ENCODE measurements at regions not wholly inside any gene's neighbourhood (a gene's known extent, or its start where the extent isn't known, plus 50 kb on each side); places are given as distances from the start of the nearest gene placed in this dataset.
"Not testable (repeated sequence)": the region's sequence is repeated elsewhere in the genome, so short reads cannot be mapped to it uniquely, and the experiment has no call there.

DNA sequence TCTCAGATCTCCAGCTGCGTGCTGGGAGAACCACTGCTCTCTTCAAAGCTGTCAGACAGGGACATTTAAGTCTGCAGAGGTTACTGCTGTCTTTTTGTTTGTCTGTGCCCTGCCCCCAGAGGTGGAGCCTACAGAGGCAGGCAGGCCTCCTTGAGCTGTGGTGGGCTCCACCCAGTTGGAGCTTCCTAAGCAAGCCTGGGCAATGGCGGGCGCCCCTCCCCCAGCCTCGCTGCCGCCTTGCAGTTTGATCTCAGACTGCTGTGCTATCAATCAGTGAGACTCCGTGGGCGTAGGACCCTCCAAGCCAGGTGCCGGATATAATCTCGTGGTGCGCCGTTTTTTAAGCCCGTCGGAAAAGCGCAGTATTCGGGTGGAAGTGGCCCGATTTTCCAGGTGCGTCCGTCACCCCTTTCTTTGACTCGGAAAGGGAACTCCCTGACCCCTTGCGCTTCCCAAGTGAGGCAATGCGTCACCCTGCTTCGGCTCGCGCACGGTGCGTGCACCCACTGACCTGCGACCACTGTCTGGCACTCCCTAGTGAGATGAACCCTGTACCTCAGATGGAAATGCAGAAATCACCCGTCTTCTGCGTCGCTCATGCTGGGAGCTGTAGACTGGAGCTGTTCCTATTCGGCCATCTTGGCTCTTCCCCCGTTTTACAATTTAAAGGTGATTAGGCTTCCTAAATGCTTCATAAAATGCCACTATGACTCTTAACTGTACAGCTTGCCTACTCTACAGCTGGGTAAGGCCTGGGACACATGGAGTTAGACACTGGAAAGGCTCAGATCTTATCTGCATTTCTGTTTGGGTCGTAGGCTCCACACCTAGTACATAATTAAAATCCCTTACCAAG lies 115.7 kb upstream of the PMCH start:
- not testable (repeated sequence) for H3K4me3 Mint-ChIP-seq; H3K9me3 Mint-ChIP-seq; H3K27ac Mint-ChIP-seq; DNase-seq; H3K4me1 Mint-ChIP-seq; H3K36me3 Mint-ChIP-seq; ATAC-seq (replicated peaks)
- H3K27me3 Mint-ChIP-seq = peaks cover 12 to 15% of the 10 kb centered on the region in 2 donors

- H3K27ac Mint-ChIP-seq = no peak overlapping the region
- peaks cover 5 to 7% of the 10 kb centered on the region in 2 donors for H3K27me3 Mint-ChIP-seq
- DNase-seq (no peak), ATAC-seq (replicated peaks) (no peak)
- H3K4me1 Mint-ChIP-seq = peaks cover 0 to 2% of the 10 kb centered on the region in 2 donors
- peaks cover 0 to 5% of the 10 kb centered on the region in 2 donors for H3K36me3 Mint-ChIP-seq
- no peak overlapping the region for H3K4me3 Mint-ChIP-seq
- peaks cover 10 to 11% of the 10 kb centered on the region in 2 donors for H3K9me3 Mint-ChIP-seq
These were observed 107.9 kb upstream of the PMCH start for GRCh38 chr12:102305486-102305885.

DNA sequence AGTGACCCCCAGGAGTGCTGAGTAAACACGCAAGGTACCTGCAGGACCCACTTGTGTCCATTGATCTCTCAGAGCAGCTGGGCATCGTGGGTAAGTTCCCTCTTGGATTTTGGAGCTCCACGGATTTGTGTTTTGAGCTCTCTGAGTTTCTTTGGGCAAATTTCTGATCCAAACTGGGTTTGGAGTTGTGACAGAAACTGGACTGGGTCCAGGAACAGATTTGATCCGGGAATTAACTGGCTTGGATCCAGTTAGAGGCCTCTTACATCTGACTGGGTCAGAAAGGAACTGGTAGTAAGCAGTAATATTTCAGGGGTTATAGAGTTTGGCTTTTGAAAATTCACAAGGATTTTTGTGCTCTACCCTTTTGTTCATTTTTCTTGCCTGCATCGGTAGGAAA lies 107.0 kb upstream of the PMCH start:
- ATAC-seq (replicated peaks); H3K4me1 Mint-ChIP-seq; H3K4me3 Mint-ChIP-seq; DNase-seq; H3K36me3 Mint-ChIP-seq; H3K27ac Mint-ChIP-seq: not testable (repeated sequence)
- Mint-ChIP-seq H3K9me3 (peaks cover 11 to 12% of the 10 kb centered on the region in 2 donors), H3K27me3 (peaks cover 6 to 11% of the 10 kb centered on the region in 2 donors)

- no peak overlapping the region for H3K4me3 Mint-ChIP-seq
- ATAC-seq (replicated peaks) (no peak), DNase-seq (no peak)
- H3K9me3 Mint-ChIP-seq = peaks cover 11 to 12% of the 10 kb centered on the region in 2 donors
- H3K36me3 Mint-ChIP-seq = peaks cover 0 to 5% of the 10 kb centered on the region in 2 donors
- peaks cover 0 to 2% of the 10 kb centered on the region in 2 donors for H3K4me1 Mint-ChIP-seq
- no peak overlapping the region for H3K27ac Mint-ChIP-seq
- peaks cover 12 to 22% of the 10 kb centered on the region in 2 donors for H3K27me3 Mint-ChIP-seq
These were observed 104.9 kb upstream of the PMCH start for GRCh38 chr12:102302553-102302952.

GRCh38 chr12:102301547-102301946 lies 103.9 kb upstream of the PMCH start:
- H3K36me3 Mint-ChIP-seq = peaks cover 0 to 5% of the 10 kb centered on the region in 2 donors
- no peak overlapping the region for H3K4me3 Mint-ChIP-seq
- no peak overlapping the region for H3K27ac Mint-ChIP-seq
- H3K4me1 Mint-ChIP-seq = peaks cover 0 to 2% of the 10 kb centered on the region in 2 donors
- H3K27me3 Mint-ChIP-seq = peaks cover 12 to 22% of the 10 kb centered on the region in 2 donors
- ATAC-seq (replicated peaks) (no peak), DNase-seq (no peak)
- H3K9me3 Mint-ChIP-seq = peaks cover 11 to 12% of the 10 kb centered on the region in 2 donors

DNA sequence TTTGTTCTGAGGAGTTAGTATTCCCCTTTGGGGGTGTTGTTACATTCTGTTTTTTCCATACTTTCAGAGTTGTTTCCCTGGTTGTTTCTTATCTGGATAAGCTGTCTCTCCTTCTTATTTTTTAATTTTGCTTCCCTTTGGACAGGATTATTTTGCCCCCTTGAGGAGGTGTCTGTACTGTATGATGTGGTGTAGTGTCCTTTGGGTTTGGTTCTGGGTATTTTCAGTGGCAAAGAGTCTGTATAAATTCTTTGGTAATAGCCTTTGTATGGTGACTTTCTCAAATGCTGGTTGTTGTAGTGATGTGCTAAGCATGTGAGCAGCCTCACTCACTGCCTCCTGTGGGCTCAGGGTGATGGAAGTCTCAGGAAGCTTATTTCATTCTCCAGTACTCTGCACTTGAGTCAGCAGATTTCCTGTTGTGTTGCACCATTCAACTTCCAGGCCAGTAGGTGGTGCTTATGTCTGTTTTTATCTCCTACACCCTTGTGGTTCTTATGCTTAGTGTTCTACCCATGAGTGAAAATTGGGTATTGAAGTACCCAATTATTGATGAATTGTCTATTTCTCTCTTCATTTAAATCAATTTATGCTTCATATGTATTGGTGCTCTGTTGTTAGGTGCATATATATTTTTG lies 103.3 kb upstream of the PMCH start:
- Mint-ChIP-seq H3K27ac (peak overlapping the region; percentile 26), H3K27me3 (peaks cover 12 to 22% of the 10 kb centered on the region in 2 donors), H3K9me3 (peaks cover 11 to 12% of the 10 kb centered on the region in 2 donors), H3K36me3 (peaks cover 0 to 5% of the 10 kb centered on the region in 2 donors), H3K4me3 (no peak overlapping the region), H3K4me1 (peaks cover 0 to 2% of the 10 kb centered on the region in 2 donors)
- DNase-seq (no peak), ATAC-seq (replicated peaks) (peak; percentile 76 to 81)

- H3K27me3 Mint-ChIP-seq = peaks cover 12 to 22% of the 10 kb centered on the region in 2 donors
- DNase-seq = no peak
- peaks cover 14 to 15% of the 10 kb centered on the region in 2 donors for H3K9me3 Mint-ChIP-seq
These were observed 102.1 kb upstream of the PMCH start for GRCh38 chr12:102299731-102300130.

GRCh38 chr12:102298022-102298421 lies 100.4 kb upstream of the PMCH start:
- no peak for DNase-seq
- H3K27ac Mint-ChIP-seq = no peak overlapping the region
- H3K4me3 Mint-ChIP-seq = no peak overlapping the region
- H3K9me3 Mint-ChIP-seq = peaks cover 12 to 14% of the 10 kb centered on the region in 2 donors
- ATAC-seq (replicated peaks) = no peak
- H3K27me3 Mint-ChIP-seq = peaks cover 7 to 22% of the 10 kb centered on the region in 2 donors
- H3K36me3 Mint-ChIP-seq = peaks cover 0 to 5% of the 10 kb centered on the region in 2 donors
- H3K4me1 Mint-ChIP-seq = peaks cover 0 to 2% of the 10 kb centered on the region in 2 donors

More at GRCh38 chr12:102299731-102300130, 102.1 kb upstream of the PMCH start:
- H3K4me1 Mint-ChIP-seq = peaks cover 0 to 2% of the 10 kb centered on the region in 2 donors
- no peak for ATAC-seq (replicated peaks)
- H3K4me3 Mint-ChIP-seq = no peak overlapping the region
- H3K27ac Mint-ChIP-seq = no peak overlapping the region
- peaks cover 0 to 5% of the 10 kb centered on the region in 2 donors for H3K36me3 Mint-ChIP-seq

- ATAC-seq (replicated peaks) = no peak
- no peak overlapping the region for H3K4me3 Mint-ChIP-seq
- DNase-seq = no peak
- no peak overlapping the region for H3K27ac Mint-ChIP-seq
- peaks cover 0 to 5% of the 10 kb centered on the region in 2 donors for H3K36me3 Mint-ChIP-seq
- H3K9me3 Mint-ChIP-seq = peaks cover 11 to 14% of the 10 kb centered on the region in 2 donors
- H3K27me3 Mint-ChIP-seq = peaks cover 7 to 22% of the 10 kb centered on the region in 2 donors
- H3K4me1 Mint-ChIP-seq = peaks cover 0 to 2% of the 10 kb centered on the region in 2 donors
These were observed 99.8 kb upstream of the PMCH start for GRCh38 chr12:102297412-102297811.

- H3K9me3 Mint-ChIP-seq = peaks cover 9 to 10% of the 10 kb centered on the region in 2 donors
- no peak overlapping the region for H3K4me3 Mint-ChIP-seq
- peaks cover 8 to 10% of the 10 kb centered on the region in 2 donors for H3K27me3 Mint-ChIP-seq
- ATAC-seq (replicated peaks) = no peak
- H3K27ac Mint-ChIP-seq = no peak overlapping the region
- no peak for DNase-seq
- H3K4me1 Mint-ChIP-seq = no peaks in the 10 kb centered on the region
- H3K36me3 Mint-ChIP-seq = no peaks in the 10 kb centered on the region
These were observed 96.9 kb upstream of the PMCH start for GRCh38 chr12:102294568-102294967.

DNA sequence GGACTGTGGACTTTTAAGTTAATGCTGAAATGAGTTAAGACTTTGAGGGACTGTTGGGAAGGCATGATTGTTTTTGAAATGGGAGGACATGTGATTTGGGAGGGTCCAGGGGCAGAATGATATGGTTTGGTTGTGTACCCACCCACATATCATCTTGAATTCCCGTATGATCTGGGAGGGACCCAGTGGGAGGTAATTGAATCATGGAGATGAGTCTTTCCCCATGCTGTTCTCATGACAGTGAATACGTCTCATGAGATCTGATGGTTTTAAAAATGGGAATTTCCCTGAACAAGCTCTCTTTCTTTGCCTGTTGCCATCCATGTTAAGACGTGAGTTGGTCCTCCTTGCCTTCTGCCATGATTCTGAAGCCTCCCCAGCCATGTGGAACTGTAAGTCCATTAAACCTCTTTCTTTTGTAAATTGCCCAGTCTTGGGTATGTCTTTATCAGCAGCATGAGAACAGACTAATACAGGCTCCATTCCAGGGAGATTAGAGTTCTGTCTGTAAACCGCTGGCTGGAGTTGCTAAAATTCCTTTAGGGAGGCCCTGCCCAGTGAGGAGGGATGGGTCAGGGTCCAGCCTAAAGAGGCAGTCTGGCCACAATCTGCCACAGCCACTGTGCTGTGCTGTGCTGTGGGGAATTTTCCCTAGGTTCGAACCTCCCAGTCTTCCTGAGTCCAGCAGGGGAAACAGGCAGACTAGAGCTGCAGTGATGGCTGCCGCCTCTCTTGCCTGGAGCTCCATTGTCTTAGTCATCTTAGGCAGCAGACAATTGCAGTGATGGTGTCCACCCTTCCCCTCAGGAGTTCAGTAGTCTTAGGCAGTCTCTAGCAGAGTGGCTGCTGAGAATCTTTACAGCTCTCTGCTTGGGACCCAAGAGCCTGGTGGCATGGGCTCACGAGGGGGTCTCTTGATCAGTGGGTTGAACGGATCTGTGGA lies 94.1 kb upstream of the PMCH start:
- not testable (repeated sequence) for H3K4me1 Mint-ChIP-seq; ATAC-seq (replicated peaks); H3K4me3 Mint-ChIP-seq; H3K27ac Mint-ChIP-seq; DNase-seq; H3K36me3 Mint-ChIP-seq; H3K27me3 Mint-ChIP-seq
- peaks cover 10 to 15% of the 10 kb centered on the region in 2 donors for H3K9me3 Mint-ChIP-seq

GRCh38 chr12:102289702-102290101 lies 92.1 kb upstream of the PMCH start:
- not testable (repeated sequence) for DNase-seq; H3K4me3 Mint-ChIP-seq; H3K36me3 Mint-ChIP-seq; H3K27ac Mint-ChIP-seq; H3K4me1 Mint-ChIP-seq; ATAC-seq (replicated peaks)
- peaks cover 9 to 12% of the 10 kb centered on the region in 2 donors for H3K27me3 Mint-ChIP-seq
- peaks cover 7 to 13% of the 10 kb centered on the region in 2 donors for H3K9me3 Mint-ChIP-seq

GRCh38 chr12:102281231-102281630 lies 83.6 kb upstream of the PMCH start:
- Mint-ChIP-seq H3K27ac (no peak overlapping the region), H3K4me3 (no peak overlapping the region), H3K36me3 (no peaks in the 10 kb centered on the region), H3K9me3 (peaks cover 3 to 6% of the 10 kb centered on the region in 2 donors), H3K27me3 (peaks cover 4 to 6% of the 10 kb centered on the region in 2 donors), H3K4me1 (no peaks in the 10 kb centered on the region)
- ATAC-seq (replicated peaks) = peak; percentile 36 to 61
- DNase-seq = no peak

DNA sequence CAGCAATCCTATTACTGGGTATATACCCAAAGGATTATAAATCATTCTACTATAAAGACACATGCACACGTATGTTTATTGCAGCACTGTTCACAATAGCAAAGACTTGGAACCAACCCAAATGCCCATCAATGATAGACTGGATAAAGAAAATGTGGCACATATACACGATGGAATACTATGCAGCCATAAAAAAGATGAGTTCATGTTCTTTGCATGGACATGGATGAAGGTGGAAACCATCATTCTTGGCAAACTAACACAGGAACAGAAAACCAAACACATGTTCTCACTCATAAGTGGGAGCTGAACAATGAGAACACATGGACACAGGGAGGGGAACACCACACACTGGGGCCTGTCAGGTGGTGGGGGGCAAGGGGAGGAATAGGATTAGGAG lies 58.1 kb upstream of the PMCH start:
- not testable (repeated sequence) for ATAC-seq (replicated peaks); H3K27ac Mint-ChIP-seq; H3K36me3 Mint-ChIP-seq; H3K4me1 Mint-ChIP-seq; H3K4me3 Mint-ChIP-seq; DNase-seq
- Mint-ChIP-seq H3K9me3 (peaks cover 15 to 16% of the 10 kb centered on the region in 2 donors), H3K27me3 (peaks cover 14 to 33% of the 10 kb centered on the region in 2 donors)
